HG03108 (cell line): ENCODE measurements at regions not wholly inside any gene's neighbourhood (a gene's known extent, or its start where the extent isn't known, plus 50 kb on each side); places are given as distances from the start of the nearest gene placed in this dataset.
"Not testable (repeated sequence)": the region's sequence is repeated elsewhere in the genome, so short reads cannot be mapped to it uniquely, and the experiment has no call there.

Experiments used
- ATAC-seq: cut with Tn5 transposase; IDR thresholded peaks from one replicate; pipeline ENCODE4 v1.9.1; 2021; ENCODE audit warnings: moderate library complexity; ENCODE audit not compliant: unreplicated experiment

GRCh38 chr2:208607694-208608093 lies 201.1 kb downstream of the PTH2R start:
- no peak for ATAC-seq

- no peak for ATAC-seq
These were observed 201.7 kb downstream of the PTH2R start for GRCh38 chr2:208608122-208608835.

DNA sequence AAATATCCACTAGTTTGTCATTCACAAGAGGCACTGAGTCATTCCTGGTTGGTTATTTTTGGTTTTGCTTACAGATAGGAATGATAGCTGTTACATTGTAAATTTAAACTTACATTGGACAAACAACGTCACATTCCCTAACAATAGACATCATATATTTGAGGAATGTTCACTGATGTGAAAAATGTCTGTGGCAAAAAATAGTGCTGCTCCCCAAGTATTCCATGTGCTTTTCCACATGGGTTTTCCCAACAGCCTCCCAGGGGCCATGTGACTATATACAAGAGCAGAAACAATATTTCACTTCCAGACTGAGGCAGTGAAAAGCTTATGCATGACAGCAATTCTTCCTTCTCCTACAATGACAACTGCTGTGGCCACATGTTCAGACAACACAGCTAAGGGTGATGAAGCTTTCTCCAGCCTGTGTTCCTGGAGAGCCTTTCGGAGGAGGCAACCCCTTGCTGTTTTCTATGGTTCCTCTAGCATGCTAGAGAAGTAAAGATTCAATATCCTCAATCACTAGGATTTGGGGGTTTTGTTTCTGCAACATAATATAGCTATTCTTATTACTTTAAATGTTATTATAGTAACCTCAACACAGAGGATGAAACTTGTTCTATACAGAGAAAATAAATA lies 202.7 kb downstream of the PTH2R start:
- ATAC-seq: no peak

GRCh38 chr2:208615675-208616074 lies 209.1 kb downstream of the PTH2R start:
- ATAC-seq: not testable (repeated sequence)

DNA sequence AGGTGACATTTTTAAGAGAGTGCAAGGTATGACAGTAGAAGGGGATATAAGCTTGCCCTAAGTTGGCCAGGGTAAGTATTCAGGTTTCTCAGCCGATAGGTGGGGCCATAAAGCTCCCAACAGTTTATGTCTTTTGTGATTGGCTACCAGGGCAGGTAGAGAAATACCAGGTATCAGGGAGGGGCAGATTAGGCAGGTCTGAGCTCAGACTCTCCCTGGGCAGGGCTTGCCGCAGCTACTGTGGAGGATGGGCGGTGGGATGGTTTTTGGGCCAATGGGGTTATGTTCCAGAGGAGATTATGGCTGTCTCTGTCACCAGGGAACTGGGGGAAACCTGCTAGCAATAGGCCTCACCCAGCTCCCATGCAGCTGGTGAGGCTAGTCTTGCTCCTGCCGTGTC lies 211.6 kb downstream of the PTH2R start:
- no peak for ATAC-seq

GRCh38 chr2:208619993-208620392 lies 213.4 kb downstream of the PTH2R start:
- ATAC-seq: no peak

- no peak for ATAC-seq
These were observed 213.9 kb downstream of the PTH2R start for GRCh38 chr2:208620487-208620978.

GRCh38 chr2:208627110-208627884 lies 220.7 kb downstream of the PTH2R start:
- ATAC-seq: no peak

GRCh38 chr2:208627916-208628315 lies 221.3 kb downstream of the PTH2R start:
- ATAC-seq: no peak

- peak; percentile 66 for ATAC-seq
These were observed 231.5 kb downstream of the PTH2R start for GRCh38 chr2:208638059-208638458.

GRCh38 chr2:208642125-208642779 lies 235.7 kb downstream of the PTH2R start:
- ATAC-seq: no peak

DNA sequence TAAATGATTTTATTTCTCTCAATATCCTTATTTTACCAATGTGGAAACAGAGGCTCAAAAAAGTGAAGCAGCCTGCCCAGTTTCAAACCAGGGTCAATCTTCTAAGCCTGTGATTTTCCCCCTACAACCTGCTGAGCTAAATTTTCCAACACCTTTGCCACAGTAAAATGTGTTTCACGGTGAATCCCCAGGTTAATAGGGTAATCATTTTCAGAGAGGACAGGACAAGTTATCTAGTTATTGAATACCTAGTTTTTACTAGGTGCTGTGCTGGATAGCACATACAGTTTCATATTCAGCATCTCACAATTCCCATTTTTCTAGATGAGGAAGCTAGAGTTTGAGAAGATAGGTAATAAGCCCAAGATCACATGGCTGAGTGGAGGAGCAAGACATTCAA lies 236.6 kb downstream of the PTH2R start:
- ATAC-seq: no peak

- ATAC-seq: no peak
These were observed 238.6 kb downstream of the PTH2R start for GRCh38 chr2:208645226-208645625.

DNA sequence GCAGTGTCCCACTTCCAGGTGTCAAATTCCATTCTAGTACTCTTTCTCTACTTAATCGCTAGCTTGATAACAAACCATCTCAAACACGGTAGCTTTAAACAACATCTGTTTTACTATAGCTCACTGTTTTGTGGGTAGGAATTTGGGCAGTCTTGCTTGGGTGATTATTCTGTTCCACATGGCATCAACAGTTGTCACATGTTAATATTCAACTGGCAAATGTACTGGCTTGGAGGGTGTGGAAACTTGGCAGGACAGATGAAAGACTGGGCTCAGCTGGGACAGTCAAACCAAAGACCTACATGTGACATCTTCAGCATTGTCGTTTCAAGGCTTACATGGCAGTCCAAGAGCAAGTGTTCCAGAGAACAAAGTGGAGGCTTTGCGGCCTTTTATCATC lies 241.8 kb downstream of the PTH2R start:
- ATAC-seq: no peak

DNA sequence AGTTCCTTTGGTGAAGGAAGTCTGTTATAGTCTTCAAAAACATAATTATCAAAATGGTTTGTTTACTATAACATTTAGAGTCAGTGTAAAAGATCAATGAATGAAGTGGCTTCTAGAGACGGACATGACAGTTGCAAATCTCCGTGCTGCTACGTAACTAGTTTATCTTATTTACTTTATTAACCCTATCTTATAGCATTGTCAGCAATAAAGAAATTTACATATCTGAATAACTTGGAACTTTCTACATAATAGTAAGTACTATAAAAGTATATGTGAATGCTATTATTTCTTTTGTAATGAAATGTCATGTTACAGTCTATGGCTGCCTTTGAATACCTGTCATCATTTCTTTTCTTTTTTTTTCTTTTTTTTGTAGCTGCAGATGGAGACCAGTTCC lies 246.8 kb downstream of the PTH2R start:
- ATAC-seq: no peak

- no peak for ATAC-seq
These were observed 247.5 kb downstream of the PTH2R start for GRCh38 chr2:208654056-208654455.

DNA sequence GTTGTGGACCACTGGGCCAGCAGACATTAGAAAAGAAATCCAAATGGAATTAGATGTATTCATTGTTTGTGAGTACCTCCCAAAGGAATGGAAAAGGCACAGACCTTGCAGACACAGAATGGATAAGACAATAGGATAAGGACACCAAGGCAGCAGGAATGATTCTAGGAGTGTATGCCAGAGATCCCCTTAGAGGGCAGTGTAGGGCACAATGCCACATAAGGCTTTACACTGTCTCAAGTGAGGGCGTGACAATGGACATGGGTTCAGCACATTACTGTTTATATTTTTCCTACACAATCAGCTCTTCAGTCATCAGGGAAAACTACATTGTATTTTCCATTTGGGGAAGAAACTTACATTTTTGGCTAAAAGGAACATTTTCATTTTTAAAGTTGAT lies 250.9 kb downstream of the PTH2R start:
- no peak for ATAC-seq

DNA sequence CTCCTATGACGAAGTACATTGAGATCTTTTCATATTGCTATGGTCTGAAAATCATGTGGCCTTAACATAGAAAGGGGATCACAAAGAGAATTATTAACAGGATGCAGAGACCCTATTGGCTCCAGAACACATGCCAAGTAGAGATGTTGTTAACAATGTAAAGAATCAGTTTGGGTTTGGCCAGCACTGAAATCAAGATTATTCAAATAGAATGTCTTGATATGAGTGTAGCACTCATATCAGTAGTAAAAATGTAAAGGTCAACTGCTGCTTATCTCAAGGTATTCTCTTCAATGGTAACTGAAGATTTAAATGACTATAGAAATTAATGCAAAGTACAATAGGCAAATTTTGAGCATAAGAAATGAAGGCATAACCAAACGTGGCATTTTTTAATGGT lies 262.8 kb downstream of the PTH2R start:
- ATAC-seq: no peak

GRCh38 chr2:208671284-208671683 lies 264.7 kb downstream of the PTH2R start:
- ATAC-seq: no peak

DNA sequence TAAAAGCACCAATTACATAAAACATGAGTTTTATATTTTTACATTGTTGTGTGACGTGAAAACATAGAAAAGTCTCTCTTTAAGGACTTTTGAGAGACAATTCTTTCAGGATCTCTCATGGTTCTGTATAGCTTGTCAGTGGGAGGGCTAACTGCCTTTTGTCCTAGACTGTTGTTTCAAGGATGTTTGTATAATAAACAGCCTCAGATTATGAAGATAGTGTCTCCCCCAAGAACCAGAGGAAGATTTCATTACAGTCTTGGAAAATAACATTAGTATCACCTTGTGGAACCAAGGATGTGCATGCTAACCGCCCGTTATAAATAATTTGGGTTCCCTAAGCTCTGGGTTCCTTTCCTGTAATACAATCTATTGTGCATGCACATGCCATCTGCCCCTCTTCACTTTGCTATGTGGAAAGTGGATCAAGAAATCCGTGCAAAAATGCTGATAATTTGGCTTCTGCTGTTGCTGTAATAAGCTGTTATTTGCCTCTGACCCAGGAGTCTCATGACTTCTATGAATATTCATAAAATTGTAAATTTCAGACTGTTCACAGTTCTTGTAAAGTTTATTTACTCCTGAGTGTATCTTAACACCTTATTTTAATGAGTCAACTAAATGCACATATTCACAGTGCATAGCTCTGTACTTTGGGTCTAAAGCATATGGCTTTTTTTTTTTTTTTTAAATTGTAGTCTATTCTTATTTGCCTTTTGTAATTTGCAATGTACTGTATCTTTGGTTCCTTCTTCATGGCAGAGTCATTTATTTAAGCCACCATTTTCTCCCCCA lies 265.5 kb downstream of the PTH2R start:
- ATAC-seq: no peak

DNA sequence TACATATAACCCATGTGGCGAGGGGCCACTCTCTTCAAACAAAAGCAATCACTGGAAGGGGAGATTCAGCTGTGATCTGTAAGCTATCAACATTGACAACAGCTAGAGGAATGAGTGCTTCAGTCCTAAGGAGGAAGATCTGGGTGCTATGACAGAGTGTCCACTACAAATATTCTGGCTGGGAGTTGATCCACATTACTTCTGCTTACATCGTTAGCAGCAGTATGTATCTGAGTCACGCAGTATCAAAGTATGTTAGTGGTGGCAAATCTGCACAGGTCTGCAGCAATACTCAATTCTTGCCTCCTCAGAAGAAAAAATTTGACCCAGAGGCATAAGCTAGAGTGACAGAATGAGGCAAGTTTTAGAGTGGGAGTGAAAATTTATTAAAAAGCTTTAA lies 267.0 kb downstream of the PTH2R start:
- ATAC-seq: no peak
